ENCODE measurements at regions not wholly inside any gene's neighbourhood (a gene's known extent, or its start where the extent isn't known, plus 50 kb on each side); places are given as distances from the start of the nearest gene placed in this dataset.

GRCh38 chr1:87197641-87198040 is 131.0 kb upstream of the LMO4 start:
- Histone ChIP-seq H3K27me3 (ENCODE audit: insufficient read depth, low read depth) (no peaks in the 10 kb centered on the region), H3K36me3 (ENCODE audit: insufficient read depth) (no peaks in the 10 kb centered on the region), H3K4me1 (ENCODE audit: low read depth, poor library complexity, severe bottlenecking) (peaks cover 7% of the 10 kb centered on the region), H3K4me2 (no peak overlapping the region), H3K79me2 (ENCODE audit: insufficient read depth, low read depth) (no peaks in the 10 kb centered on the region), H3K4me3 (IDR thresholded peaks at IDR 0.05; ENCODE audit: insufficient read depth, low read depth, low read length) (no peak overlapping the region), H3K9ac (no peak overlapping the region), H2AFZ (ENCODE audit: low read depth) (no peak overlapping the region), H4K20me1 (ENCODE audit: insufficient read depth) (no peaks in the 10 kb centered on the region), H3K27ac (no peak overlapping the region)
- TF ChIP-seq CTCF (conservative IDR thresholded peaks at IDR 0.05; ENCODE audit: low read depth, low read length): no peak

- Histone ChIP-seq H3K27me3 (ENCODE audit: insufficient read depth, low read depth) (no peaks in the 10 kb centered on the region), H3K4me1 (ENCODE audit: low read depth, poor library complexity, severe bottlenecking) (peaks cover 25% of the 10 kb centered on the region), H4K20me1 (ENCODE audit: insufficient read depth) (no peaks in the 10 kb centered on the region), H3K9ac (no peak overlapping the region), H3K79me2 (ENCODE audit: insufficient read depth, low read depth) (no peaks in the 10 kb centered on the region), H3K4me2 (no peak overlapping the region), H2AFZ (ENCODE audit: low read depth) (no peak overlapping the region), H3K36me3 (ENCODE audit: insufficient read depth) (no peaks in the 10 kb centered on the region), H3K27ac (no peak overlapping the region), H3K4me3 (IDR thresholded peaks at IDR 0.05; ENCODE audit: insufficient read depth, low read depth, low read length) (no peak overlapping the region)
- no peak for TF ChIP-seq CTCF (conservative IDR thresholded peaks at IDR 0.05; ENCODE audit: low read depth, low read length)
These were observed 127.6 kb upstream of the LMO4 start for GRCh38 chr1:87200875-87201638.

- Histone ChIP-seq H2AFZ (ENCODE audit: low read depth) (no peak overlapping the region), H3K9ac (no peak overlapping the region), H4K20me1 (ENCODE audit: insufficient read depth) (no peaks in the 10 kb centered on the region), H3K4me2 (peak overlapping the region; percentile 76), H3K27ac (no peak overlapping the region), H3K27me3 (ENCODE audit: insufficient read depth, low read depth) (no peaks in the 10 kb centered on the region), H3K79me2 (ENCODE audit: insufficient read depth, low read depth) (no peaks in the 10 kb centered on the region), H3K4me1 (ENCODE audit: low read depth, poor library complexity, severe bottlenecking) (peaks cover 25% of the 10 kb centered on the region), H3K4me3 (IDR thresholded peaks at IDR 0.05; ENCODE audit: insufficient read depth, low read depth, low read length) (no peak overlapping the region), H3K36me3 (ENCODE audit: insufficient read depth) (no peaks in the 10 kb centered on the region)
- TF ChIP-seq CTCF (conservative IDR thresholded peaks at IDR 0.05; ENCODE audit: low read depth, low read length): no peak
These were observed 126.9 kb upstream of the LMO4 start for GRCh38 chr1:87201768-87202167.

- Histone ChIP-seq H3K4me1 (ENCODE audit: low read depth, poor library complexity, severe bottlenecking) (peaks cover 25% of the 10 kb centered on the region), H2AFZ (ENCODE audit: low read depth) (no peak overlapping the region), H3K4me2 (peak overlapping the region; percentile 76), H3K27ac (peak overlapping the region; percentile 29; the same call in 1 of the 2 replicates), H4K20me1 (ENCODE audit: insufficient read depth) (no peaks in the 10 kb centered on the region), H3K36me3 (ENCODE audit: insufficient read depth) (no peaks in the 10 kb centered on the region), H3K79me2 (ENCODE audit: insufficient read depth, low read depth) (no peaks in the 10 kb centered on the region), H3K9ac (no peak overlapping the region), H3K4me3 (IDR thresholded peaks at IDR 0.05; ENCODE audit: insufficient read depth, low read depth, low read length) (no peak overlapping the region), H3K27me3 (ENCODE audit: insufficient read depth, low read depth) (no peaks in the 10 kb centered on the region)
- no peak for TF ChIP-seq CTCF (conservative IDR thresholded peaks at IDR 0.05; ENCODE audit: low read depth, low read length)
These were observed 126.2 kb upstream of the LMO4 start for GRCh38 chr1:87202451-87202850.
